DMS 273 (cell line): ENCODE measurements at regions not wholly inside any gene's neighbourhood (a gene's known extent, or its start where the extent isn't known, plus 50 kb on each side); places are given as distances from the start of the nearest gene placed in this dataset.
"Not testable (repeated sequence)": the region's sequence is repeated elsewhere in the genome, so short reads cannot be mapped to it uniquely, and the experiment has no call there.

Experiments
- DNase-seq: peaks from one replicate; lab custom pipeline; 2025; ENCODE audit not compliant: unreplicated experiment; lab: John Stamatoyannopoulos, UW

- DNase-seq = not testable (repeated sequence)
These were observed 436.3 kb upstream of the ZP4 start for GRCh38 chr1:238327033-238327432.

GRCh38 chr1:238326479-238326878 lies 435.8 kb upstream of the ZP4 start:
- not testable (repeated sequence) for DNase-seq

- DNase-seq = no peak
These were observed 433.6 kb upstream of the ZP4 start for GRCh38 chr1:238324211-238324864.

- no peak for DNase-seq
These were observed 432.8 kb upstream of the ZP4 start for GRCh38 chr1:238323490-238323889.

GRCh38 chr1:238319957-238320356 lies 429.2 kb upstream of the ZP4 start:
- no peak for DNase-seq

GRCh38 chr1:238318294-238319110 lies 427.8 kb upstream of the ZP4 start:
- DNase-seq = no peak

- no peak for DNase-seq
These were observed 422.2 kb upstream of the ZP4 start for GRCh38 chr1:238312969-238313368.

- no peak for DNase-seq
These were observed 415.7 kb upstream of the ZP4 start for GRCh38 chr1:238306411-238306810.

- no peak for DNase-seq
These were observed 411.9 kb upstream of the ZP4 start for GRCh38 chr1:238302646-238303045.

GRCh38 chr1:238296371-238296770 lies 405.6 kb upstream of the ZP4 start:
- DNase-seq = no peak

GRCh38 chr1:238293075-238293474 lies 402.4 kb upstream of the ZP4 start:
- no peak for DNase-seq

- no peak for DNase-seq
These were observed 390.7 kb upstream of the ZP4 start for GRCh38 chr1:238281418-238281817.

- no peak for DNase-seq
These were observed 389.1 kb upstream of the ZP4 start for GRCh38 chr1:238279694-238280380.

GRCh38 chr1:238272145-238272544 lies 381.4 kb upstream of the ZP4 start:
- no peak for DNase-seq

GRCh38 chr1:238265866-238266265 lies 375.1 kb upstream of the ZP4 start:
- DNase-seq = no peak

GRCh38 chr1:238264951-238265350 lies 374.2 kb upstream of the ZP4 start:
- DNase-seq = no peak

GRCh38 chr1:238258510-238258909 lies 367.8 kb upstream of the ZP4 start:
- DNase-seq = no peak

- DNase-seq = peak; percentile 28
These were observed 366.4 kb upstream of the ZP4 start for GRCh38 chr1:238257018-238257621.

GRCh38 chr1:238254935-238255334 lies 364.2 kb upstream of the ZP4 start:
- no peak for DNase-seq

GRCh38 chr1:238252033-238252802 lies 361.5 kb upstream of the ZP4 start:
- peak; percentile 65 for DNase-seq

GRCh38 chr1:238248356-238248755 lies 357.6 kb upstream of the ZP4 start:
- DNase-seq = no peak
